HG02884 (cell line): ENCODE measurements at regions not wholly inside any gene's neighbourhood (a gene's known extent, or its start where the extent isn't known, plus 50 kb on each side); places are given as distances from the start of the nearest gene placed in this dataset.

Source experiments
- ATAC-seq: cut with Tn5 transposase; IDR thresholded peaks from one replicate; pipeline ENCODE4 v1.9.1; 2021; ENCODE audit warnings: mild to moderate bottlenecking, moderate library complexity; ENCODE audit not compliant: unreplicated experiment

- no peak for ATAC-seq
These were observed 101.4 kb upstream of the GLI3 start for GRCh38 chr7:42338231-42338915.

- ATAC-seq: no peak
These were observed 100.4 kb upstream of the GLI3 start for GRCh38 chr7:42337225-42337905.

- ATAC-seq: no peak
These were observed 95.7 kb upstream of the GLI3 start for GRCh38 chr7:42332605-42333222.

GRCh38 chr7:42319631-42320030, 82.6 kb upstream of the GLI3 start:
- no peak for ATAC-seq

- no peak for ATAC-seq
These were observed 78.6 kb upstream of the GLI3 start for GRCh38 chr7:42315631-42316030.

- ATAC-seq: no peak
These were observed 78.1 kb upstream of the GLI3 start for GRCh38 chr7:42315103-42315502.

- no peak for ATAC-seq
These were observed 77.7 kb upstream of the GLI3 start for GRCh38 chr7:42314696-42315095.

- ATAC-seq: no peak
These were observed 74.2 kb upstream of the GLI3 start for GRCh38 chr7:42311195-42311594.

- ATAC-seq: no peak
These were observed 56.0 kb upstream of the GLI3 start for GRCh38 chr7:42292991-42293521.

- ATAC-seq: no peak
These were observed 52.5 kb upstream of the GLI3 start for GRCh38 chr7:42289473-42289872.
